Endothelial cell of umbilical vein (primary cell): ENCODE measurements at regions not wholly inside any gene's neighbourhood (a gene's known extent, or its start where the extent isn't known, plus 50 kb on each side); places are given as distances from the start of the nearest gene placed in this dataset.

Experiments
- BruUV-seq: library from RNA; stranded (reverse); fragments of 400-500 nt; replicated peaks from 2 replicates; lab custom pipeline; 2021; lab: Mats Ljungman, UMichigan
- CTCF ChIA-PET: fragments of 300-600, 350-600 bp; sonication (Branson Sonifier 250); formaldehyde crosslinking; loops from one replicate; lab custom pipeline; 2021; ENCODE audit warnings: antibody characterized with exemption, inconsistent platforms; lab: Charles Lee
- POLR2A ChIA-PET: fragments of 300-600, 350-600 bp; sonication (Branson Sonifier 250); formaldehyde crosslinking; loops from one replicate; lab custom pipeline; 2021; ENCODE audit warnings: antibody characterized with exemption, inconsistent platforms; lab: Charles Lee
- DNase-seq: peaks from one replicate; pipeline ENCODE4 v3.0.0-alpha.2; 2011; ENCODE audit warnings: low read depth, low spot score
- FAIRE-seq: peaks from 2 replicates; lab custom pipeline; 2011; peaks lifted over from hg19 to GRCh38; lab: Jason Lieb, UNC
- H2AFZ ChIP-seq: 2 replicates; pipeline ENCODE4 v1.6.0; 2012; ENCODE audit warnings: low read depth, low read length, control low read depth, inconsistent platforms
- H3K27ac ChIP-seq: 2 replicates; pipeline ENCODE4 v1.5.1; 2011; ENCODE audit warnings: low read depth, mild to moderate bottlenecking, control low read depth, low read length, moderate library complexity; ENCODE audit not compliant: insufficient read depth
- H3K27me3 ChIP-seq, 2 experiments: 2 replicates each; pipeline versions ENCODE4 v1.6.0 to v1.6.1; 2011; ENCODE audit warnings: low read length in 2 of 2, mixed read lengths in 1 of 2; ENCODE audit not compliant: control insufficient read depth in 2 of 2, insufficient read depth in 2 of 2
- H3K36me3 ChIP-seq, 2 experiments: 2 replicates in 1 of 2; 3 replicates in 1 of 2; pipeline ENCODE4 v1.5.1; 2011; ENCODE audit warnings: low read length in 2 of 2, mild to moderate bottlenecking in 1 of 2, moderate library complexity in 1 of 2; ENCODE audit not compliant: control insufficient read depth in 2 of 2, insufficient read depth in 2 of 2; ENCODE audit errors: extremely low read depth in 1 of 2
- H3K4me1 ChIP-seq: 3 replicates; pipeline ENCODE4 v1.5.1; 2011; ENCODE audit warnings: mild to moderate bottlenecking, low read length; ENCODE audit not compliant: control insufficient read depth, insufficient read depth; ENCODE audit errors: extremely low read depth
- H3K4me2 ChIP-seq: 2 replicates; pipeline ENCODE4 v1.6.1; 2011; ENCODE audit warnings: low read length, control low read depth, mixed read lengths; ENCODE audit not compliant: insufficient read depth
- H3K4me3 ChIP-seq, 3 experiments: fragments of 200-600 bp in 1 of 3; sonication (generic), shearing (Covaris generic) in 1 of 3; replicated peaks in 1 of 3; 2 replicates each; pipeline ENCODE4 v1.5.1; 2011 to 2016; ENCODE audit warnings: control low read depth in 3 of 3, low read length in 3 of 3, mild to moderate bottlenecking in 2 of 3, inconsistent platforms in 1 of 3, low read depth in 1 of 3, moderate library complexity in 1 of 3; ENCODE audit not compliant: insufficient read depth in 1 of 3
- H3K79me2 ChIP-seq: 2 replicates; pipeline ENCODE4 v1.6.0; 2012; ENCODE audit warnings: low read length, inconsistent platforms; ENCODE audit not compliant: control insufficient read depth, insufficient read depth
- H3K9ac ChIP-seq: replicated peaks from 2 replicates; pipeline ENCODE3; 2011; ENCODE audit warnings: low read length, control low read depth; ENCODE audit not compliant: insufficient read depth; ENCODE audit errors: extremely low read depth
- H3K9me1 ChIP-seq: replicated peaks from 3 replicates; pipeline ENCODE4 v1.6.0; 2011; ENCODE audit warnings: mild to moderate bottlenecking, low read length; ENCODE audit not compliant: control insufficient read depth, insufficient read depth; ENCODE audit errors: extremely low read depth
- H3K9me3 ChIP-seq: replicated peaks from 2 replicates; pipeline ENCODE4 v1.5.1; 2012; ENCODE audit warnings: low read length, inconsistent platforms; ENCODE audit not compliant: control insufficient read depth, insufficient read depth
- H4K20me1 ChIP-seq: replicated peaks from 2 replicates; pipeline ENCODE3; 2011; ENCODE audit warnings: mild to moderate bottlenecking, low read length; ENCODE audit not compliant: control insufficient read depth, insufficient read depth; ENCODE audit errors: extremely low read depth
- EZH2 ChIP-seq: IDR thresholded peaks from 2 replicates; pipeline ENCODE4 v1.6.1; 2012; ENCODE audit warnings: borderline replicate concordance, low read depth, mild to moderate bottlenecking, moderate library complexity, low read length, inconsistent platforms; ENCODE audit not compliant: severe bottlenecking
- FOS ChIP-seq: IDR thresholded peaks from 2 replicates; pipeline ENCODE4 v1.6.1; 2011; ENCODE audit warnings: mild to moderate bottlenecking, low read length, moderate library complexity, borderline replicate concordance; ENCODE audit not compliant: insufficient read depth
- GATA2 ChIP-seq: IDR thresholded peaks from 2 replicates; pipeline ENCODE4 v1.7.0; 2011; ENCODE audit warnings: low read depth, mild to moderate bottlenecking, moderate library complexity, mixed read lengths, low read length; ENCODE audit not compliant: insufficient read length, insufficient read depth
- JUN ChIP-seq: IDR thresholded peaks from 2 replicates; pipeline ENCODE4 v1.6.1; 2011; ENCODE audit warnings: borderline replicate concordance, low read depth; ENCODE audit not compliant: insufficient read length, insufficient read depth
- MYC ChIP-seq: IDR thresholded peaks from one replicate; pipeline ENCODE4 v1.6.1; 2011; ENCODE audit warnings: mild to moderate bottlenecking, low read depth, low read length
- POLR2A ChIP-seq: IDR thresholded peaks from 2 replicates; pipeline ENCODE4 v1.6.1; 2012; ENCODE audit warnings: low read depth, mild to moderate bottlenecking, control low read depth, low read length
- POLR2AphosphoS5 ChIP-seq: IDR thresholded peaks from 2 replicates; pipeline ENCODE4 v1.6.1; 2012; ENCODE audit warnings: low read depth, mild to moderate bottlenecking, control low read depth, low read length, moderate library complexity; ENCODE audit not compliant: insufficient read depth
- dilution Hi-C: fragments of 300-500 bp; cut with MboI; formaldehyde crosslinking; loops from one replicate; pipeline ENCODE4 v1.15.0; 2019; ENCODE audit warnings: low sequenced_read_pairs; ENCODE audit not compliant: extremely low pct_ligation_motif_present
- intact Hi-C: fragments of 100-400 bp; cut with micrococcal nuclease; formaldehyde crosslinking; loops from one replicate; pipeline ENCODE4 v1.10.0; 2022
- TF ChIP-seq, protein P1 (sequence below): IDR thresholded peaks from 2 replicates; pipeline ENCODE4 v1.6.1; 2011; ENCODE audit not compliant: insufficient read depth, insufficient read length
- TF ChIP-seq, protein P2 (sequence below), 2 donors: IDR thresholded peaks; 1 replicate in 1 of 2; 2 replicates in 1 of 2; pipeline ENCODE4 v1.5.1; 2011; ENCODE audit warnings: low read length in 2 of 2, mild to moderate bottlenecking in 2 of 2, moderate library complexity in 2 of 2, control low read depth in 1 of 2, inconsistent platforms in 1 of 2, low read depth in 1 of 2; ENCODE audit not compliant: insufficient read depth in 1 of 2; ENCODE audit errors: extremely low read depth in 1 of 2

DNA sequence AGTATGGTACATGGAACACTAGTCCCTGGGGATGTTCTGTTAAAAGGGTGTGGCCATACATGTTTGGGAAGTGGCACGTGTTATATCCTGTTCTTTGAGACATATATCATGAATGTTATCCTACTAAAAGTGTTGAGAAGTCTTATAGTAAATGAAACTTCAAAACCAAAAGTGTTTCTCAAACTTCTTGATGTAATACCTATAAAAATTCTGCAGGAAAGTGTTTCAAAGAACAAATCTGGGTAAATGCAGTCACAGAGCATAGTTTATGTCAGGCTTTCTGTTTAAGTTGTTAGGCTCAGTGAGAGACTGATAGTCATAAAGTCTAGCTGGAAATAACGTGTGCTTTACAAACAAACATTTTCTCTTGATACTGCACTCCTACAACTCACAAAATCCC lies 273.7 kb downstream of the KIF20B start:
- Histone ChIP-seq H3K27ac (no peak overlapping the region), H3K9me3 (no peaks in the 10 kb centered on the region), H3K9me1 (no peaks in the 10 kb centered on the region), H3K79me2 (no peaks in the 10 kb centered on the region), H3K4me3 (no peak overlapping the region), H3K36me3 (no peaks in the 10 kb centered on the region), H4K20me1 (no peaks in the 10 kb centered on the region), H3K4me2 (no peak overlapping the region), H3K9ac (no peak overlapping the region), H3K27me3 (no peaks in the 10 kb centered on the region), H3K4me1 (no peaks in the 10 kb centered on the region), H2AFZ (no peak overlapping the region)
- no peak for TF ChIP-seq MYC
- no peak for TF ChIP-seq EZH2
- no peak for TF ChIP-seq GATA2
- TF ChIP-seq POLR2AphosphoS5, result no peak
- TF ChIP-seq POLR2A, result no peak
- dilution Hi-C loops, result no loop called here
- ChIA-PET CTCF (interaction anchor here (1.3 kb wide), 1 partner anchor 19 kb away, joined by 4 read pairs; no protein-coding TSS in a partner anchor), POLR2A (no interaction called here)
- DNase-seq, result no peak
- FAIRE-seq, result no peak
- no TSS peak for BruUV-seq
- intact Hi-C loops, result no loop called here

DNA sequence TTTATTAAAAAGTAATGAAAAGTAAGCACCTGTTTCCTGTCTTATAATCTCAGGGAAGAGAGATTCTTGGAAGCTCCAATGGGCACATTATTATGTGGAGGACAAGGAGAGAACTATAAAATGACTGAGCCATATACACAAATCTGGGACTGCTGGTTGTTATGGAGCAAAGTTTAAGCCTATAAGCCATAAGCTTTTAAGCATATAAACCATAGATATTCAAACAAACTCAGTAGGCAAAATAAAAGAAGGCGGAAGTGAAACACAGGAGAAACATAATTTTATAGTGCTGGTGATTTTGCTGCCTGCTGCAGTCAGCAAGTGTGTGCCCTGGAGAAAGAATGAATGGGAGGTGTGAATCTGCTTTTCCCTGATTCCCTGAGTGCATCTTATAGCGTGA lies 274.4 kb downstream of the KIF20B start:
- DNase-seq, result no peak
- CTCF ChIA-PET, result interaction anchor here (1.3 kb wide), 1 partner anchor 19 kb away, joined by 4 read pairs; no protein-coding TSS in a partner anchor
- intact Hi-C loops (no loop called here), dilution Hi-C loops (no loop called here)
- no peak for FAIRE-seq
- Histone ChIP-seq H3K4me2 (no peak overlapping the region), H3K36me3 (no peaks in the 10 kb centered on the region), H3K79me2 (no peaks in the 10 kb centered on the region), H3K4me3 (no peak overlapping the region), H4K20me1 (no peaks in the 10 kb centered on the region), H3K27me3 (no peaks in the 10 kb centered on the region), H3K9me3 (no peaks in the 10 kb centered on the region), H3K9me1 (no peaks in the 10 kb centered on the region), H2AFZ (no peak overlapping the region), H3K27ac (no peak overlapping the region), H3K9ac (no peak overlapping the region), H3K4me1 (no peaks in the 10 kb centered on the region)
- no TSS peak for BruUV-seq
- POLR2A ChIA-PET, result no interaction called here
- TF ChIP-seq, protein P1, sequence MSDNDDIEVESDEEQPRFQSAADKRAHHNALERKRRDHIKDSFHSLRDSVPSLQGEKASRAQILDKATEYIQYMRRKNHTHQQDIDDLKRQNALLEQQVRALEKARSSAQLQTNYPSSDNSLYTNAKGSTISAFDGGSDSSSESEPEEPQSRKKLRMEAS, result no peak
- TF ChIP-seq, protein P2, sequence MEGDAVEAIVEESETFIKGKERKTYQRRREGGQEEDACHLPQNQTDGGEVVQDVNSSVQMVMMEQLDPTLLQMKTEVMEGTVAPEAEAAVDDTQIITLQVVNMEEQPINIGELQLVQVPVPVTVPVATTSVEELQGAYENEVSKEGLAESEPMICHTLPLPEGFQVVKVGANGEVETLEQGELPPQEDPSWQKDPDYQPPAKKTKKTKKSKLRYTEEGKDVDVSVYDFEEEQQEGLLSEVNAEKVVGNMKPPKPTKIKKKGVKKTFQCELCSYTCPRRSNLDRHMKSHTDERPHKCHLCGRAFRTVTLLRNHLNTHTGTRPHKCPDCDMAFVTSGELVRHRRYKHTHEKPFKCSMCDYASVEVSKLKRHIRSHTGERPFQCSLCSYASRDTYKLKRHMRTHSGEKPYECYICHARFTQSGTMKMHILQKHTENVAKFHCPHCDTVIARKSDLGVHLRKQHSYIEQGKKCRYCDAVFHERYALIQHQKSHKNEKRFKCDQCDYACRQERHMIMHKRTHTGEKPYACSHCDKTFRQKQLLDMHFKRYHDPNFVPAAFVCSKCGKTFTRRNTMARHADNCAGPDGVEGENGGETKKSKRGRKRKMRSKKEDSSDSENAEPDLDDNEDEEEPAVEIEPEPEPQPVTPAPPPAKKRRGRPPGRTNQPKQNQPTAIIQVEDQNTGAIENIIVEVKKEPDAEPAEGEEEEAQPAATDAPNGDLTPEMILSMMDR (IDR thresholded peaks at IDR 0.05; ENCODE audit: extremely low read depth in 1 of 2, insufficient read depth in 1 of 2, low read depth in 1 of 2, low read length in 2 of 2), result no peak
- TF ChIP-seq POLR2A, result no peak
- TF ChIP-seq FOS, result no peak
- TF ChIP-seq JUN, result no peak
- no peak for TF ChIP-seq POLR2AphosphoS5
- no peak for TF ChIP-seq EZH2
- TF ChIP-seq GATA2, result no peak
- TF ChIP-seq MYC, result no peak
